ENCODE measurements at regions not wholly inside any gene's neighbourhood (a gene's known extent, or its start where the extent isn't known, plus 50 kb on each side); places are given as distances from the start of the nearest gene placed in this dataset.

GRCh38 chr3:5071061-5071460 is 51.0 kb upstream of the ARL8B start:
- DNase-seq = peak; percentile 58

- DNase-seq = no peak
These were observed 49.8 kb upstream of the ARL8B start for GRCh38 chr3:5072100-5072816.

All from HCEC 1CT (cell line).